GM19025 (cell line): ENCODE measurements at regions not wholly inside any gene's neighbourhood (a gene's known extent, or its start where the extent isn't known, plus 50 kb on each side); places are given as distances from the start of the nearest gene placed in this dataset.
"Not testable (repeated sequence)": the region's sequence is repeated elsewhere in the genome, so short reads cannot be mapped to it uniquely, and the experiment has no call there.

ENCODE experiments used
- ATAC-seq: cut with Tn5 transposase; IDR thresholded peaks from one replicate; pipeline ENCODE4 v1.9.1; 2021; ENCODE audit warnings: mild to moderate bottlenecking, low read depth, moderate library complexity; ENCODE audit not compliant: unreplicated experiment

- ATAC-seq, result not testable (repeated sequence)
Observed at GRCh38 chr7:75201606-75202079, 109.3 kb downstream of the GTF2IRD2B start.

GRCh38 chr7:75205367-75206085, 113.1 kb downstream of the GTF2IRD2B start:
- not testable (repeated sequence) for ATAC-seq

GRCh38 chr7:75215460-75215859, 123.1 kb downstream of the GTF2IRD2B start:
- not testable (repeated sequence) for ATAC-seq

GRCh38 chr7:75216963-75217362, 124.6 kb downstream of the GTF2IRD2B start:
- ATAC-seq, result not testable (repeated sequence)

- ATAC-seq, result not testable (repeated sequence)
Observed at GRCh38 chr7:75226102-75226501, 133.7 kb downstream of the GTF2IRD2B start.

GRCh38 chr7:75229558-75229957, 137.2 kb downstream of the GTF2IRD2B start:
- not testable (repeated sequence) for ATAC-seq

- ATAC-seq, result not testable (repeated sequence)
Observed at GRCh38 chr7:75230558-75230957, 138.2 kb downstream of the GTF2IRD2B start.

GRCh38 chr7:75235092-75235826, 142.9 kb downstream of the GTF2IRD2B start:
- ATAC-seq, result not testable (repeated sequence)

GRCh38 chr7:75235827-75236167, 143.4 kb downstream of the GTF2IRD2B start:
- ATAC-seq, result not testable (repeated sequence)

GRCh38 chr7:75237255-75238187, 145.1 kb downstream of the GTF2IRD2B start:
- ATAC-seq, result peak; percentile 94

GRCh38 chr7:75238309-75238708, 145.9 kb downstream of the GTF2IRD2B start:
- ATAC-seq, result not testable (repeated sequence)

GRCh38 chr7:75243638-75244037, 151.2 kb downstream of the GTF2IRD2B start:
- ATAC-seq, result not testable (repeated sequence)

- ATAC-seq, result not testable (repeated sequence)
Observed at GRCh38 chr7:75248216-75248615, 147.2 kb upstream of the TRIM73 start.

GRCh38 chr7:75254238-75254637, 141.2 kb upstream of the TRIM73 start:
- ATAC-seq, result not testable (repeated sequence)

- not testable (repeated sequence) for ATAC-seq
Observed at GRCh38 chr7:75257442-75257841, 138.0 kb upstream of the TRIM73 start.

GRCh38 chr7:75259454-75260003, 135.9 kb upstream of the TRIM73 start:
- not testable (repeated sequence) for ATAC-seq

GRCh38 chr7:75261660-75262059, 133.8 kb upstream of the TRIM73 start:
- ATAC-seq, result not testable (repeated sequence)

- not testable (repeated sequence) for ATAC-seq
Observed at GRCh38 chr7:75268158-75268557, 127.3 kb upstream of the TRIM73 start.

- not testable (repeated sequence) for ATAC-seq
Observed at GRCh38 chr7:75269159-75269558, 126.3 kb upstream of the TRIM73 start.

- not testable (repeated sequence) for ATAC-seq
Observed at GRCh38 chr7:75274114-75274513, 121.3 kb upstream of the TRIM73 start.
